ENCODE measurements at regions not wholly inside any gene's neighbourhood (a gene's known extent, or its start where the extent isn't known, plus 50 kb on each side); places are given as distances from the start of the nearest gene placed in this dataset.

DNA sequence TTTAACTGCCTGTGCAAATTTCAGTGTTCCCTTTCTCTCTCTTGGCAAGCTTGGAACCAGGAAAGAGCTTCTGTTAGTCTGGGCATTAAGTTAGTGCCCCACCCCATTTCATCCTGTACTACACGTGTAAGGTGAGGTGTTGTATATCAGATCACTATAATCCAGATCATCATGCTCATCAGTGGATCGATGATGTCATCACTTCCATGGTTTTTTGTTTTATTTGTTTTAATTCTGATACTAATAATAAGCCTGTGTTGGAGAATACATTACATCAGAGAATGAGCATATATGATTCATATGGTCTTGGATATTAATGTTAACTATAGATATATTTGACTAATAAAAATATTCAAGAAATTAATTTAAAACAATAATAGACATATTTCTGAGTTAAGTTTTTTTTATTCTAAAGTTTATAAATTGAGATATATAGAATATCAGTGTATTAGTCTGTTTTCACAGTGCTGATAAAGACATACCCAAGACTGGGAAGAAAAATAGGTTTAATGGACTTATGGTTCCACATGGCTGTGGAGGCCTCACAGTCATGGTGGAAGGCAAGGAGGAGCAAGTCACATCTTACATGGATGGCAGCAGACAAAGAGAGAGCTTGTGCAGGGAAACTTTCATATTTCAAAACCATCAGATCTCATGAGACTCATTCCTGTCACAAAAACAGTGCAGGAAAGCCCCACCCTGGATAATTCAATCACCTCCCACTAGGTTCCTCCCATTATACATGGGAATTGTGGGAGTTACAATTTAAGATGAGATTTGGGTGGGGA lies 588.3 kb upstream of the B3GALT2 start:
- TF ChIP-seq, protein P1, sequence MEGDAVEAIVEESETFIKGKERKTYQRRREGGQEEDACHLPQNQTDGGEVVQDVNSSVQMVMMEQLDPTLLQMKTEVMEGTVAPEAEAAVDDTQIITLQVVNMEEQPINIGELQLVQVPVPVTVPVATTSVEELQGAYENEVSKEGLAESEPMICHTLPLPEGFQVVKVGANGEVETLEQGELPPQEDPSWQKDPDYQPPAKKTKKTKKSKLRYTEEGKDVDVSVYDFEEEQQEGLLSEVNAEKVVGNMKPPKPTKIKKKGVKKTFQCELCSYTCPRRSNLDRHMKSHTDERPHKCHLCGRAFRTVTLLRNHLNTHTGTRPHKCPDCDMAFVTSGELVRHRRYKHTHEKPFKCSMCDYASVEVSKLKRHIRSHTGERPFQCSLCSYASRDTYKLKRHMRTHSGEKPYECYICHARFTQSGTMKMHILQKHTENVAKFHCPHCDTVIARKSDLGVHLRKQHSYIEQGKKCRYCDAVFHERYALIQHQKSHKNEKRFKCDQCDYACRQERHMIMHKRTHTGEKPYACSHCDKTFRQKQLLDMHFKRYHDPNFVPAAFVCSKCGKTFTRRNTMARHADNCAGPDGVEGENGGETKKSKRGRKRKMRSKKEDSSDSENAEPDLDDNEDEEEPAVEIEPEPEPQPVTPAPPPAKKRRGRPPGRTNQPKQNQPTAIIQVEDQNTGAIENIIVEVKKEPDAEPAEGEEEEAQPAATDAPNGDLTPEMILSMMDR (IDR thresholded peaks at IDR 0.05): no peak
- TF ChIP-seq EP300 (IDR thresholded peaks at IDR 0.05) (no peak), POLR2A (IDR thresholded peaks at IDR 0.05) (no peak)
